Medulla oblongata (tissue), 1 donor: ENCODE measurements at regions not wholly inside any gene's neighbourhood (a gene's known extent, or its start where the extent isn't known, plus 50 kb on each side); places are given as distances from the start of the nearest gene placed in this dataset.
"Not testable (repeated sequence)": the region's sequence is repeated elsewhere in the genome, so short reads cannot be mapped to it uniquely, and the experiment has no call there.

Source experiments
- DNase-seq: peaks from one replicate; pipeline ENCODE4 v3.0.0-alpha.2; 2015; ENCODE audit errors: extremely low spot score

DNA sequence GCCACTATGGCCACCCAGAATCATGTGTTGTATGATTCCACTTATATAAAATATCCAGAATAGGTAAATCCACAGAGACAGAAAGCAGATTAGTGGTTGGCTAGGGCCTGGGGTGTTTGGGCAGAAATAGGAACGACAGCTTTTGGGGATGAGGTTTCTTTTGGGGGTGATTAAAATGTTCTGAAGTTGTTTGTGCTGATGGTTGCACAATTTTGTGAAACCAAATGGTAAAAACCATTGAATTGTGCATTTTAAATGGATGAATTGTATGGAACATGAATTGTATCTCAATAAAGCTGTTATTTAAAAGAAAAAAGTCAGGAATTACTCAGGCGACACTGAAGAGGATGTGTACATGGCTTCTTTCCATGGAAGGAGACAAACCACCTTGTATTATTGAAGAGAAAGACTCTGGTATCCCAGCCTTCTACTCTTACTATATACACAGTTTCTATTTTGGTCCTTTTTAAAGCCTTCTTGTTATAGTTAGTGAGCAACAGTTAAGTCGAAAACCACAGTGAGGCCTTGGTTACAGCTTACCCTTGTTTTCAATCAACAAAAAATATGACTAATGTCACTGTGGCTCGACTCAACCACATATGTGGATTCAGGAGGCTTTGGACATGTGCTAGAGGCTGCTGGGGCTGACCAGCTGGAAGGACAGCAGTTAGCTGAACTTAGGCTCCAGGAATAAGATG lies 57.1 kb upstream of the KMT2E start:
- no peak for DNase-seq

DNA sequence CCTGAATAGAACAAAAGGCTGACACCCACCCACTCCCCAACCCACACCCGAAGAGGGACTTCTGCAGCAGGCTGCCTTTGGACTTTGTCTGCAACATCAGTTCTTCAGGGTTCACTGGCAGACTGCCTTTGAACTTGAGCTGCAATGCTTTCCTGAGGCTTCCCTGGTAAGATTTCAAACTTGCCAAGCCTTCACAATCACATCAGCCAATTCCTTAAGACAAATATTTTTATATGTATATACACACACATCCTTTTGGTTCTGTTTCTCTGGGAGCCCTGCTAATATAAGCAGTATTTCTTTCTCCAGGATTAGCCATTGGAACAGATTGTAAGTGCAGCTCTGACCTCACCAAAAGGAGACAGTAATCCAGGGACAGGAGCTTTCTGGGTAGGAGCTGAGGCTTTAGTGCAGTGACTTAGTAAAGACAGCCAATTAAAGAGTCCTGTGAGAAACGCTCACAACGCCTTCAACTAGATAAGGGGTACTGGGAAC lies 55.6 kb upstream of the KMT2E start:
- DNase-seq = no peak

DNA sequence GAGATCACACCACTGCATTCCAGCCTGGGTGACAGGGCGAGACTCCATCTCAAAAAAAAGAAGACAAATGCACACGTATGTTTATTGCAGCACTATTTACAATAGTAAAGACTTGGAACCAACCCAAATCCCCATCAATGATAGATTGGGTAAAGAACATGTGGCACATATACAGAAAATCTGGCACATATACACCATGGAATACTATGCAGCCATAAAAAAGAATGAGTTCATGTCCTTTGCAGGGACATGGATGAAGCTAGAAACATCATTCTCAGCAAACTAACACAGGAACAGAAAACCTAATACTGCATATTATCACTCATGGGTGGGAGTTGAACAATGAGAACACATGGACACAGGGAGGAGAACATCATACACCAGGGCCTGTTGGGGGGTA lies 54.5 kb upstream of the KMT2E start:
- DNase-seq = not testable (repeated sequence)

DNA sequence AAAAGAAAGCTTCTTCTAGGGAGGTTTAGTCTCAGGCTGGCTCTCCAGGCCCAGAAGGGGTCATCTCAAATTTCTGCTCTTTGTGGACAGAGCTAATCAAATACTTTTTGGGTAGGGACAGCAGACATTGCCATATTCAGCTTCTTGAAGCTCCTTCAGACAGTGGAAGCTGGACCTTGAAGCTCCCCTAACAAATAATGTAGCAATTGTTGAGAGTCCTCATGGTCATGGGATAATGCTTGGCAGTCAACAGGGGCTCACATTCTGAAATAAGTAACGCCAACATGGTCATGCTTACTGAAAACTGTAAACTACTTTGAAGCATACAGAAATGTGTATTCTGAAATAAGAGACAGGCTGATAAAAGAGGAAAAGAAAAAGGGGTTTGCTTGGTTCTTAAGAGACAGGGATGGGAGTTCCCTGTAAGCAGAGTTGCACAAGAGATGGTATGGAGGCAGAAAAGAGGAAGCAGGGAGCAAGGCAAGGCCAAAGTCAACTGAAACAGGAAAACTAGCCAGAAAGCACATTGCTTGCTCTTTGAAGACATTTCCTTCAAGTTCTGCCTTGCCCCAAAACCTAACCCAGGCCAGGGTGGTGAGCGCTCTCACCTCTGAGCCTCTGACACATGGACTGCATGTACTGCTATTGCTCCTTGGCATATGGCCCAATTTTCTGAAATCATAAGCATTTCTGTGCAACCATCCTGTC lies 53.1 kb upstream of the KMT2E start:
- peak; percentile 85 for DNase-seq

DNA sequence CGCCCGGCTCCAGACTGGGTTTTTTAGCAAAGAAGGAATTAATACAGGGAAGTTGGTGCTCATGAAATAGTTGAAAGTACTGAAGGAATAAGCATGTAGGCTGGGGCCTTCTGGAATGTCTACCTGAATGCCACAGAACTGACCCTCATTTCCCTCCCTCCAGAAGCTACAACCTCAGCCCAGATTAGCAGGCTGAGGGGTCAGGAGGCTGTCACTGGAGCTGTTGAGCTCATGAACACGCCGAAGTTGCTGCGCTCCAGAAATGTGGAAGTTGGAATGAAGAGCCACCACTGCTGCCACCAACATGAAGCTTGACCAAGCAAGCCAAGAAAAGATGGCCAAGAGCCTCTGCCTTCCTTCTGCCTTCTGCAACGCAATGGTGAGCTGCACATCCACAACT lies 52.2 kb upstream of the KMT2E start:
- no peak for DNase-seq

DNA sequence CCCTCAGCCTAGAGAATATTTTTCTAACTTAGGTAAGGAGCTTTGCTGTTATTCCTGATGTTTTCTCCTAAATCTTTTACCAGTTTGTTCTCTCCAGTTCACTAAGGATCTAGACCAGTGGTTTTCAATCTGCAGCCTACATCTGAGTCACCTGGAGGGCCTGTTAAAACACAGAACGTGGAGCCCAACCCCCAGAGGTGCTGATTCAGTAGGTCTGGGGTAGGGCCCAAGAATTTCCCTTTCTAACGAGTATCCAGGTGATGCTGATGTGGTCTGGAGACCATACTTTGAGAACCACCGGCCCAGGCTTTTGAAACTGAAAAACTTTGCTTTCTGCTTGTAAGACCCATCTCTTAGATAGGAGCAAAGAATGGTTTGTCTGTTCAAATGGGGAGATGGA lies 51.2 kb upstream of the KMT2E start:
- DNase-seq = no peak

DNA sequence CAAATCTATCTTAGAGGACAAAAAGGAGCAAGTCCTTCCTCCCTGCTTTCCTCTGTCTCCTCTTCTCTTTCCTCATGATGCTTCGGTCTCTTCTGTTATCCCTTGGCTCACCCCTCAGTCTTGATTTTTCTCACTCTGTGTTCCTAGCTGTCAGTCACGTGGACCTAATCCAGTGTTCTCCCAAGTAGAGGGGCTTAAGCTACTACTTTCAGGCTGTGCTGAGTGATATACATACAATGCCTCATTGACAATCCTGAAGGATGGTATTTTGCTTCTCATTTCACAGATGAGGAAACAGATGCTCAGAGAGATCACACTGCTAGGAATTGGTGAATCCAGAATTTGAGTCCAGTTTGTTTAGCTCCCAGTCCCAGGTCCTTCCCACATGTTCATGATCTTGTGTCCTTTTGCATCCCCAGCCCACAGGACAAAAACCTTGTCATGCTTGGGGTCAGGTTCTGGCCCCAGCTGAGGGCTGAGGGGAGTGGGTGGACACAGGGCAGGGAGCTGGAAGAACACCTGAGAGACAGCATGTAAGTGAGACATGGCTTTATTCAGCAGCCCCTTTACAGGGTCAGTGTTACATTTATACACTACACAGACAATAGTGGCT lies 50.5 kb upstream of the KMT2E start:
- DNase-seq = no peak

DNA sequence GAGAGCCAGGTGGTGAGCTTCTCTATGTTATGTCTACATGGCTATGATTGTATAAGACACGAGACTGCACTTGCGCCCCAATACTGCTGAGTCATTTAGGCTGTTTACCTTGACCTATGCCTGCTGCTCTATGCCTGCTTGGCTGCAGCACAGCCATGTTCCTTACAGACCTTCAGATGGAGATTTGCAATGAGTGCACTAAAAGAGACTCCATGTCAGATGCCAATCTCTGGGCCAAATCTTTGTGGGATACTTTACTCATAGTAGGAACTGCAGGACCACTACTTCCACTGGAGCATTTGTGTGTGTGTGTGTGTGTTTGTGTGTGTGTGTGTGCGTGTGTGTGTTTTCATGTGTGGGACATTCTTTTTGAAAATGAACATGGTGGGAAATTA lies 50.0 kb upstream of the KMT2E start:
- no peak for DNase-seq
